NB4 (cell line): ENCODE measurements at regions not wholly inside any gene's neighbourhood (a gene's known extent, or its start where the extent isn't known, plus 50 kb on each side); places are given as distances from the start of the nearest gene placed in this dataset.

Source experiments
- CTCF ChIP-seq: IDR thresholded peaks from one replicate; pipeline ENCODE4 v1.5.1; 2012; ENCODE audit warnings: low read depth, low read length
- MYC ChIP-seq: IDR thresholded peaks from 2 replicates; pipeline ENCODE4 v1.6.1; 2011; ENCODE audit warnings: low read depth, low read length
- POLR2A ChIP-seq: IDR thresholded peaks from 2 replicates; pipeline ENCODE4 v1.6.1; 2011; ENCODE audit warnings: mild to moderate bottlenecking; ENCODE audit not compliant: insufficient read length; ENCODE audit errors: extremely low read depth
- TF ChIP-seq, protein P1 (sequence below): IDR thresholded peaks from 2 replicates; pipeline ENCODE4 v1.6.1; 2011; ENCODE audit warnings: low read depth, low read length

DNA sequence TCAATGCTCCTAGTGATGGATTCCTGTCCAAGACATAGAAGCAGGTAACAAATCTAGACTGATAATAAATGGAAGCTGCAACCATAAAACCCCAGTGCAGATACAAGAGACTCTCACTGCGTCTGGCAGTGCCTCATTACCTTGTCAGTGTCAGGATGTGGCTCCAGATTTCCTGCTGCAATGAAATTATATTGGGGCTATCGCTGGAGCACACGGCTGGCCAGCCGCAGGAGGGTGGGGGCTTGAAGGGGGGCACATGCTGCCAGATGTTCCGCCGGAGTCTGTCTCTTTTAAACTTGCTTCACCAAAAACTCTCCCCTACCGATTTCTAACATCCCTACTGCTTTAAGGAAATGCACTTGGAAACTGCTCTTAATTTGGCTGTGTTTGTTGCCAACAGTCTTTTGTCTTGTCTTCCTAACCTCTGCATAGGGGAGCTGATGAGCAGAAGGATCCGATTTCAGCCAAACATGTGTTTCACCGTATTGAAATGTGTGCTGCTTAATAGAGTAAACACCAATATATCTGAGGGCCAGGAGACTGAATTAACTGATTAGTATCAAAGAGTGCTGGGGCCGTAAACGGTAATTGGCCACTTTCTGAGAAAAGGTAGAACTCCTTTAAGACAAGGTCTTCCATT lies 102.2 kb upstream of the EXOC2 start:
- TF ChIP-seq CTCF (no peak), POLR2A (no peak), MYC (no peak)
- TF ChIP-seq, protein P1, sequence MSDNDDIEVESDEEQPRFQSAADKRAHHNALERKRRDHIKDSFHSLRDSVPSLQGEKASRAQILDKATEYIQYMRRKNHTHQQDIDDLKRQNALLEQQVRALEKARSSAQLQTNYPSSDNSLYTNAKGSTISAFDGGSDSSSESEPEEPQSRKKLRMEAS: no peak
